ENCODE measurements at regions not wholly inside any gene's neighbourhood (a gene's known extent, or its start where the extent isn't known, plus 50 kb on each side); places are given as distances from the start of the nearest gene placed in this dataset.

DNA sequence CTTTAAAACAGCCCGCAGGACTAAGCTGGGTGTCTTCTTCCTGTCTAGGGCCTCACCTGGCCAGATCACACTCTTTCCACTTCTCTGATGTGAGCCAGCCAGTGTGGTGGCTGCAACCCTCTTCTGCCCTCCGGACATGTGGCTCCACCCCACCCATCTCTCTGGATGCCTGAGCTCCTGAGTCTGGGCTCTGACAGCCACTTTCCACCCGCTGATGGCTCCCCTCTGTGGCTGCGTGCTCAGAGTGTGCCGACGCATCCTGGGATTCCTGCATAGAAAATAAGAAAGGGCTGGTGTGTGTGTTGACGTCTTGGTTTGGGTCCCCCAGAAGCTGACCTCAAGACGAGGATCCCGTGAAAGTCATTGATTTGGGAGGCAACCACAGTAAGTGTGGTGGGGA lies 181.6 kb downstream of the URI1 start:
- intact Hi-C loops (cut with micrococcal nuclease; ENCODE audit: unreplicated experiment), result no loop called here
- H2AFZ ChIP-seq (ENCODE audit: control insufficient read depth, low read depth, low read length), result no peak overlapping the region
- H3K4me3 ChIP-seq, result no peak overlapping the region
- H3K36me3 ChIP-seq (ENCODE audit: control insufficient read depth in 2 of 2, insufficient read depth in 2 of 2, low read length in 1 of 2), result no peaks in the 10 kb centered on the region
- in situ Hi-C loops (cut with MboI), result no loop called here
- CTCF ChIA-PET, result no interaction called here
- no TSS peak for BruUV-seq (replicated peaks)
- DNase-seq (ENCODE audit: low read depth, low spot score), result no peak
- no peak for ATAC-seq
- no peaks in the 10 kb centered on the region for H3K27me3 ChIP-seq (replicated peaks in 1 of 2; ENCODE audit: control insufficient read depth in 2 of 2, insufficient read depth in 2 of 2, low read length in 1 of 2)
- SMC1A ChIA-PET (ENCODE audit: uncharacterized antibody, unreplicated experiment), result no interaction called here
- no peaks in the 10 kb centered on the region for H4K20me1 ChIP-seq (ENCODE audit: control insufficient read depth, insufficient read depth)
- POLR2A ChIA-PET, result no interaction called here
- no peak overlapping the region for H3K4me2 ChIP-seq (ENCODE audit: control insufficient read depth, insufficient read depth)
- no peaks in the 10 kb centered on the region for H3K4me1 ChIP-seq (ENCODE audit: control insufficient read depth, insufficient read depth, low read length)
- RAD21 ChIA-PET (ENCODE audit: unreplicated experiment), result no interaction called here
- no peaks in the 10 kb centered on the region for H3K79me2 ChIP-seq (ENCODE audit: control insufficient read depth, insufficient read depth, low read length)
- FAIRE-seq, result no peak
- no peak overlapping the region for H3K9ac ChIP-seq (ENCODE audit: control insufficient read depth, insufficient read depth, low read length)
- no peak overlapping the region for H3K27ac ChIP-seq (ENCODE audit: control insufficient read depth, insufficient read depth)
- TF ChIP-seq CTCF (IDR thresholded peaks at IDR 0.05 in 2 of 3, conservative IDR thresholded peaks at IDR 0.05 in 1 of 3; ENCODE audit: control insufficient read depth in 2 of 3, extremely low read depth in 1 of 3, insufficient read depth in 1 of 3, low read depth in 3 of 3, low read length in 3 of 3), result no peak
- no peak for TF ChIP-seq CREB1 (IDR thresholded peaks at IDR 0.05; ENCODE audit: low read depth)
- no peak for TF ChIP-seq MYB (IDR thresholded peaks at IDR 0.05; ENCODE audit: borderline replicate concordance, low read depth, low read length)
- TF ChIP-seq RAD51 (IDR thresholded peaks at IDR 0.05), result no peak
- TF ChIP-seq NRF1 (conservative IDR thresholded peaks at IDR 0.05; ENCODE audit: low read depth, low read length), result no peak
- no peak for TF ChIP-seq CUX1 (IDR thresholded peaks at IDR 0.05; ENCODE audit: insufficient replicate concordance, low read depth, low read length)
- no peak for TF ChIP-seq ATF2 (IDR thresholded peaks at IDR 0.05; ENCODE audit: low read length)
- TF ChIP-seq ZNF217 (IDR thresholded peaks at IDR 0.05), result no peak
- 42% methylated on average over 9 of the region's 9 CpGs for WGBS (ENCODE audit: insufficient coverage, insufficient replicate concordance, low lambda C conversion rate, missing lambda C conversion rate)
- no peaks in the 10 kb centered on the region for H3K9me3 ChIP-seq (replicated peaks; ENCODE audit: control insufficient read depth, insufficient read depth, low read length)
